ENCODE measurements at regions not wholly inside any gene's neighbourhood (a gene's known extent, or its start where the extent isn't known, plus 50 kb on each side); places are given as distances from the start of the nearest gene placed in this dataset.
A peak's percentile ranks its signal among the peaks of the same experiment; 100 is the strongest.

DNA sequence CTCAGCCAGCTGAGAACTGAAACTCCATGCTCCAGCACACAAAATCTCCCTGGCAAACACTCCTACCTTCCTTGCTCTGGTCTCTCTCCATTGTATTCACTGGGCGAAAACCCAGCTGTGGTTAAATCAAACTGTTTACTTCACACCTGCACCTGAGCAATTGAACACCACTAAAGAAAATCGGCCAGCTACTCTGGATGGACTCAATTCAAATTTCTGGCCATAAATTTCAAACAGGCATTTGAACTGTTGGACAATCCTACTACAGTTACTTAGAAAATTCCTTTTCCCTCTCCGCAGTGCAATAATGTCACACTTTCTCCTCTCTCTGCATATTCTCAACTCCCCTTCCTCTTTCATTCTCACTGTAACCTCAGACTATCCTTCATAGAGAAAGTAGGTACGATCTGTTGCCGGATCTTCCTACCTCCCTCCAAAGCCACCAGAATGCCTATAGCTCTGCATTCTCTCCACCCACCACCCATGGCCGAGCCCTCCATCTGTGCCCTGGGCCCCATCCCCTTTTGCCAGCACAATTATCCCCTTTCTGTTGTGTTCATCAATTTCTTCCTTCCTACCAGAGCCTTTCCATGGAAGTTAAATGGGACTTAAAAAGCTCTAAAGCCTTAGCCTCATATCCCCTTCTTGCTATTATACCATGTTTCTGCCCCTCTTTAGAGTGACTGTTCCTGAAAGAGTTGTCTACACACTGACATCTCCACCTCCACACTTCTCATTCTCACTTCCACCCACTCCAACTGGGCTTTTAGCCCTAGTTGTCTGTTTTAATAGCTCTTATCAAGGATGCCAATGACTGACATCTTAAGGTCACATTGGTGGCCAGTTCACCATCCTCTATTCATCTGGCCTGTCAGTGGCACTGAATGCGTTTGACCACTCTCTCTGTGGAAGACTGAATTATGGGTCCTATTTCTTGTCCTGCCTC, 127.5 kb upstream of the SLC1A4 start:
- Mint-ChIP-seq H3K4me1 (peaks cover 5% of the 10 kb centered on the region), H3K4me3 (no peak overlapping the region), H3K36me3 (ENCODE audit: low read depth) (no peaks in the 10 kb centered on the region), H3K27ac (no peak overlapping the region), H3K9me3 (no peaks in the 10 kb centered on the region), H3K27me3 (peaks cover 8% of the 10 kb centered on the region)
- ATAC-seq (no peak), DNase-seq (no peak)

DNA sequence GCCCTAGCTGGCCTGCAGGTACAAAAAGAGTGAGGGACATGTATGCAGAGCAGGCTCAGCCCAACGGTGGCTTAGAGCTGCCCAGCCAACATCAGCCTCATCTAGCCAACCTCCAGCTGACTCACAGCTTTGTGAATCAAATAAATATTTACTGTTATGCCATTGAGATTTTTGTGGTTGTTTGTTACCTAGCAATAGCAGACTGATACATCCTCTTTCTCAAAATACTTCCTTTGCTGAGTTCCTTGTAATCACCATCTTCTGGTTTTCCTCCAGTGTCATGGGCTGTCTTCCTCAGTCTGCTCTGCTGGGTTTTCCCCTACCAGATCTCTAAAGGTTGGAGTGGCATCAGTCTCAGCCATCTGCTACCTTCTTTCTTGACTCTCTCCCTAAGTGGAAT, 126.6 kb upstream of the SLC1A4 start:
- H3K9me3 Mint-ChIP-seq, result no peaks in the 10 kb centered on the region
- peaks cover 10% of the 10 kb centered on the region for H3K27me3 Mint-ChIP-seq
- H3K27ac Mint-ChIP-seq, result no peak overlapping the region
- no peak overlapping the region for H3K4me3 Mint-ChIP-seq
- peaks cover 5% of the 10 kb centered on the region for H3K4me1 Mint-ChIP-seq
- ATAC-seq (peak; percentile 51), DNase-seq (no peak)
- H3K36me3 Mint-ChIP-seq (ENCODE audit: low read depth), result no peaks in the 10 kb centered on the region

DNA sequence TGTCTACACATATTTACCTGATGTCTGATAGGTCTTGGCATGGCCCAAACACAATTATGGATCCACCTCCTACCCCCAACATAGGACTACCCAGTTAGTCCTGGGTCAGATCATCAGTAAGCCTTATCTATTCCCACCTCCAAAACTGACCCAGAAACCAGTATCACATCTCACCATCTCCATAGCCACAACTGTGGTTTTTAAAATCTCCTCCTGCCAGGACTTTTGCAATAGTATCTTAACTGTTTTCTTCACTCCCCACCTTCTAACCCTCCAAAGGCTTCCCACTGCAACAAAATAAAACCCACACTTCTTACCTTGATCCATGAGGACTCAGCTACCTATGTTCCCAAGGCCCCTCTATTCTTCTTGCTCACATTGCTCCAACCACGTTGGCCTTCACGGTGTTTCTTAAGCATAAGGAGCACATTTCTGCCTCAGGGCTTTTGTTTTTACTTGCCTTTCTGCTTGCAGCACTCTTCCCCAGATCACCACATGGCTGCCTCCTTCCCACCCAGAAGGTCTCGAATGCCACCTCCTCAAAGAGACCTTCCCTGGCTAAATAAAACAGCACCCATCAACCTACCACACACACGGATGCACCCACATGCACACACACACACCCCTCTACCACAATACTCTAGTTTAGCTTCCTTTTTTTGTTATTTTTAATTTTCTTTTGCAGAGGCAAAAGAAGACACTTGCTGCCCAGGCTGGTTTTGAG, 125.9 kb upstream of the SLC1A4 start:
- no peak for DNase-seq
- peaks cover 10% of the 10 kb centered on the region for H3K27me3 Mint-ChIP-seq
- H3K4me1 Mint-ChIP-seq, result peaks cover 5% of the 10 kb centered on the region
- no peak for ATAC-seq
- no peaks in the 10 kb centered on the region for H3K36me3 Mint-ChIP-seq (ENCODE audit: low read depth)
- H3K27ac Mint-ChIP-seq, result no peak overlapping the region
- no peaks in the 10 kb centered on the region for H3K9me3 Mint-ChIP-seq
- no peak overlapping the region for H3K4me3 Mint-ChIP-seq

DNA sequence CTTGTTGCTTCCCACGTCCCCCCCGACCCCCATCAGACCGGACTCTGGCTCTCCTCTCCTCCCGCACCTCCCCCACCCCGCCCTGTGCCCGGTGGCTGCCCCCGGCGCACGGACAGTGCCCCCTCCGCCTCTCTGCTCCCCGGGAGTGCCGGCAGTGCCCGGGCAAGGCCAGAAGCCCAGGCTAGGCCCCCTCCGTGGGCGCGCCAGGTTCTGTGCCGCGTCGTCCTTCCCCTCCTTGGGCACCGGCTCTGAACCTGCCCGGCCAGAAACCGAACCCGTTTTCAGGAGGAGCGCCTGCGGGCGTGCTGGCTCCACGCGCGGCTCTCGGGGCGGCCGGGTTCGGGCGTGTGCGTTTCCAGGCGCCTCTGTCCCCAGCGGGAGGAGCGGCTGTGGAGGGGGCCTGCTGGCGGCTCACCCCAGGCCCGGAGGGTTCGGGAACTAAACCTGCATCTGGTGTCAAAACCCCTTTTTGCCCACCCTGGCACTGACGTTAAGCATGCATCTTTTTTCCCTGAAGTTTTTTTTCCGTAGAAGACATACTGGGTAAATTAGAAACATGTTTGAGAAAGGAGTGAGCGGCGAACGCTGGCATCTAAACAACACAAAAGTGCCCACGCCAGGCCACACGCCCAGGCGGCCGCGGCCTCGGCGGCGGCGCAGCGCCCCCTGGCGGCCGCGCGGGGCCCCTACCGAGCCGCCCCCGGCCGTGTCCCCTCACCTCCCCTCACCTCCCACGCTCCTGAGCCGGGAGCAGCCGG, 123.9 kb upstream of the SLC1A4 start:
- Mint-ChIP-seq H3K4me1 (no peaks in the 10 kb centered on the region), H3K4me3 (peak overlapping the region; percentile 70), H3K27me3 (peaks cover 7% of the 10 kb centered on the region), H3K9me3 (no peaks in the 10 kb centered on the region), H3K27ac (no peak overlapping the region), H3K36me3 (ENCODE audit: low read depth) (no peaks in the 10 kb centered on the region)
- ATAC-seq (peak; percentile 67), DNase-seq (peak; percentile 64)

DNA sequence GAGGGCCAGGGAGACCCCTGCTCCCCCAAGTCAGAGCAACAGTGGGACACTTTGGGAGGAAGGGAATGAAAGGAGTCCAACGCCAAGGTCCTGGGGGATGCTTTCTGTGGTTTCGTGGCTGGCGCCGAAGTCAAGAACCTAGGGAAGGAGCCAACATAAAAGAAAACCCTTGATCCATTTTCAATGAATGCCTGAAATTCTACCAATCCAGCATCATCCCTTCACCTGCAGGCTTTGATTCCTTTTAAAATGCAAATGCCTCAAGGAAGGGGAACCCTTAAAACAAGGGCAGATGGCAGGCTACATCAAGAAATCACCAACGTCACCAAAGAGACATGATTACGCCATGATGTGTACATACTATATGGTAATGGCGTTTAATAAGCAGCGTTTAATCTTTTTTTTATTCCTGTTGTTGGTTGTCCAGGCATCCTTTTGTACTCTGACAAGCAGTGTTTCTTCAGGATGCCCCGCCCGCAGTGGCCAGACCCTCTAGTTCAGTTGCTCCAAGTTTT, 123.3 kb upstream of the SLC1A4 start:
- H3K4me1 Mint-ChIP-seq, result no peaks in the 10 kb centered on the region
- H3K4me3 Mint-ChIP-seq, result peak overlapping the region; percentile 70
- H3K36me3 Mint-ChIP-seq (ENCODE audit: low read depth), result no peaks in the 10 kb centered on the region

DNA sequence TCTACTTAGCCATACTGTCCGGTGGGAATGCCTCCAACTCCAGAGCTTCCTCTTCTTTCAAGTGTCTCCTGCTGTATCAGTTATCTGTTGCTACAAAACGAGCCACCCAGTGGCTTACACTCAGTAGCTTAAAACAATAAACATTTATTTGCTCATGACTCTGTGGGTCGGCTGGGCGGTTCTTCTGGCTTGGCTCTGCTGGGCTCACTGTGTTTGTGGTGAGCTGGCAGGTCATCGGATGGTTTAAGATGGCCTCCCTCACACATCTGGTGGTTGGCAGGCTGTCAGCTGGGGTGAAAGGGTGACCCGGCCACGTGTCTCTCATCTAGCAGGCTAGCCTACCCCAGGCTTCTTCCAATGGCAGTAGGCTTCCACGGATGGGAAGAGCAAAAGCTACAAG, 122.4 kb upstream of the SLC1A4 start:
- Mint-ChIP-seq H3K36me3 (ENCODE audit: low read depth) (no peaks in the 10 kb centered on the region), H3K9me3 (no peaks in the 10 kb centered on the region), H3K27me3 (peaks cover 7% of the 10 kb centered on the region), H3K4me1 (no peaks in the 10 kb centered on the region), H3K4me3 (no peak overlapping the region), H3K27ac (no peak overlapping the region)
- DNase-seq (no peak), ATAC-seq (no peak)

More for the DNA sequence above, 123.3 kb upstream of the SLC1A4 start:
- Mint-ChIP-seq H3K9me3 (no peaks in the 10 kb centered on the region), H3K27ac (no peak overlapping the region), H3K27me3 (peaks cover 7% of the 10 kb centered on the region)
- DNase-seq (no peak), ATAC-seq (no peak)

DNA sequence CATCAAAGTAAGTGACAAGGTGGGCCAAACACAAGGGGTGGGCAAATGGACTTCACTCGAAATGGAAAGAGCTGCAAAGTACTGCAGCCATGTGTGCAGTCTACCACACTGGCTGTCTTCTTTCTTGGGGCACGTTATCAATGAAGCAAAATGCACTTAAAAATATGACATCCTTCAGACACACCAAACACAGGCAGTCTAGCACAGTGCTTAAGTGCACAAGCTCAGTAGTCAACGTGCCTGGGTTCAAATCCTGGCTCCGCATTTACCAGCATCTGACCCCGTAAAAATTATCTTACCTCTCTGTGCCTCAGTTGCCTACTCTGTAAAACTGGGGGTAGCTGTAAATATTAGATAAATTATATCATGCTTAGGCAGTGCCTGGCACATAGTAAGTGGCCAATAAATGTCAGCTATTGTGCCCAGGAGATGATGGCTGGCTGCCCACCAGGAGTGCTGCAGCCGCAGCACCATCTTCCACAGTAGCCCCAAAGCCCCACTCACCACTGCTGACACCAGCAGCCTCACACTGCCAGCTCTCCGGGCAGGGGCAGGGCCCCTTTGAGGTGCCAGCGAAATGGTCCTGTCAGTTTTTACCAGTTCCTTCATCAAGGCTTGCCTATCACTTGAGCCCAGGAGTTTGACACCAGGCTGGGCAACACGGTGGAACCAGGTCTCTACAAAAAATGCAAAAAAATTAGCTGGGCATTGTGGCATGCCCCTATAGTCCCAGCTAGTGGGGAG, 121.8 kb upstream of the SLC1A4 start:
- DNase-seq (no peak), ATAC-seq (no peak)
- Mint-ChIP-seq H3K27me3 (peaks cover 7% of the 10 kb centered on the region), H3K27ac (no peak overlapping the region), H3K9me3 (no peaks in the 10 kb centered on the region), H3K36me3 (ENCODE audit: low read depth) (no peaks in the 10 kb centered on the region), H3K4me3 (no peak overlapping the region), H3K4me1 (no peaks in the 10 kb centered on the region)

DNA sequence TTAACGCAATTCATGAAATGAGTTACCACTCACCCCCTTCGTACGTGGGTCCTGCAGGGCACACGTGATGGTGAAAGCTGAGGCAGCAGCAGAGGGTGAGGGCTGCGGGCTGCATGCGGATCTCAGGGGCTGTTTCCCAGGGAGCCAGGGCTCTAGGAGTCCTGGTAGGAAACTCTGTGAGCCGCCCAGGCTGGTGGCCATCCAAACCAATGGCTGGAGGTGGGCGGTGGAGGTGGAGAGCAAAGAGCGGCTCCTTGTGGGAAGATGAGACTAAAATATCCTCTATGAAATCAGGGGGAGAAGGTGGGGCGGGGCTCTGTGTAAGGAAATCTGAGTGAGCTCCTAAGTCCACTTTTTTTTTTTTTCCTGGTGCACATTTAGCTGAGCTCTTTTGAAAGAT, 120.1 kb upstream of the SLC1A4 start:
- Mint-ChIP-seq H3K36me3 (ENCODE audit: low read depth) (no peaks in the 10 kb centered on the region), H3K27me3 (peaks cover 7% of the 10 kb centered on the region), H3K9me3 (no peaks in the 10 kb centered on the region), H3K4me3 (no peak overlapping the region), H3K27ac (no peak overlapping the region), H3K4me1 (peaks cover 6% of the 10 kb centered on the region)
- ATAC-seq (no peak), DNase-seq (no peak)

DNA sequence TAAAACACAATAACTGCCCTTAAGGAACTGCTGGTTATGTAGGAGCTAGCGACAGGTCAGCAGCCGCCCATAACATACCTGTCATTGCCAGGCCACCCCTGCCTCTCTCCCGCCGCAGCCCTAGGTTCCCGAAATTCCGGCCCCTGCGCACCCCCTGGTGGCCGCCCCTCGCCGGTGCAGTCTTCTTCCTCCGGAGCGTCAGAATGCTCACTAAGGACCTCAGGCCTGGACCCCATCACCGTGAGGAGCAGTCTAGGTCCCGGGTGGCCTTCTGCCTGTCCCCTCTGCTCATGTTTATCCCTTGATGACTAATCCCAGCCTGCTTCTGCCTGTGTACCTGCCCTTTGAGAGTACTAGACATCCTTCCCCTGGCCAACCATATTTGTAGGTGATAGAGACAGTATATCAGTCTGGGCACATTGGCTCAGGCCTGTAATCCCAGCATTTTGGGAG, 115.7 kb upstream of the SLC1A4 start:
- no peak overlapping the region for H3K4me3 Mint-ChIP-seq
- H3K27ac Mint-ChIP-seq, result no peak overlapping the region

DNA sequence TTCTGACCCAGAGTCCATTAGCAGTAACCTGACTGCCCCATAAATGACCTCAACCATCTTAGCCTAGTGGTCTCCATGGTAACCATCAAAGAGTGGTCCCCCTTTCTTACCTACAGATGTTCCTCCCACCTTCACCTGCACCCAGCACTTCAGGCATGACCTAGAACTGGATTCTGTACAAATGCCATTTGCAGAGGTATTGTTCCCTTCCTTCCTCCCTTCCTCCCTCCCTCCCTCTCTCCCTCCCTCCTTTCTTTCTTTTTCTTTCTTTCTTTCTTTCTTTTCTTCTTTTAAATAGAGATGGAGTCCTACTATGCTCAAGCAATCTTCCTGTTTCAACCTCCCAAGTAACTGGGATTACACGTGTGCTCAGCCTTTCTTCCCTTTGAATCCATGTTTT, 114.6 kb upstream of the SLC1A4 start:
- H3K27me3 Mint-ChIP-seq, result peaks cover 3% of the 10 kb centered on the region
- H3K4me1 Mint-ChIP-seq, result peaks cover 6% of the 10 kb centered on the region
- H3K4me3 Mint-ChIP-seq, result no peak overlapping the region
- ATAC-seq (no peak), DNase-seq (no peak)
- no peak overlapping the region for H3K27ac Mint-ChIP-seq
- no peaks in the 10 kb centered on the region for H3K36me3 Mint-ChIP-seq (ENCODE audit: low read depth)
- H3K9me3 Mint-ChIP-seq, result no peaks in the 10 kb centered on the region

More for the DNA sequence above, 115.7 kb upstream of the SLC1A4 start:
- Mint-ChIP-seq H3K27me3 (peaks cover 3% of the 10 kb centered on the region), H3K36me3 (ENCODE audit: low read depth) (no peaks in the 10 kb centered on the region), H3K4me1 (peaks cover 6% of the 10 kb centered on the region), H3K9me3 (no peaks in the 10 kb centered on the region)
- DNase-seq, result peak; percentile 91
- ATAC-seq, result peak; percentile 79

DNA sequence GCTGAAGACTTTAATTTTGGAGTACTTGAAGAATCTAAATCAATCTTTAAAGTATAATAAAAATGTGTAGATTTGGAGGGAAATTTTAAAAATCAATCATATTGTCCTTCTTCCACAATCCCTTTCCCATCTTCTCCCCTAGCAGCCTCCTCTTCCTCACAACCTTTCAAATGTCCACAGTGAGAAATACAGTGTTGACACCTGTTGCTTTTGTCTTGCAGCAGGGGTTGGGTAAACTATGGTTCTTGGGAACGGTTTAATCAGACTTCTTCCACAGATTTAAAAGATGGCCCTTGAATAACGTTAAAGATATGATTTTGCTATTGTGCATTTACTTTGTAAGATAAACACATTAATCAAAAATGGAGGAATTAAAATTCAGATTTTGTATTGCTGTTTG, 113.8 kb upstream of the SLC1A4 start:
- no peaks in the 10 kb centered on the region for H3K9me3 Mint-ChIP-seq
- no peaks in the 10 kb centered on the region for H3K36me3 Mint-ChIP-seq (ENCODE audit: low read depth)
- H3K4me1 Mint-ChIP-seq, result peaks cover 6% of the 10 kb centered on the region
- DNase-seq (no peak), ATAC-seq (no peak)
- H3K27ac Mint-ChIP-seq, result no peak overlapping the region
- H3K4me3 Mint-ChIP-seq, result no peak overlapping the region
- H3K27me3 Mint-ChIP-seq, result peaks cover 3% of the 10 kb centered on the region

DNA sequence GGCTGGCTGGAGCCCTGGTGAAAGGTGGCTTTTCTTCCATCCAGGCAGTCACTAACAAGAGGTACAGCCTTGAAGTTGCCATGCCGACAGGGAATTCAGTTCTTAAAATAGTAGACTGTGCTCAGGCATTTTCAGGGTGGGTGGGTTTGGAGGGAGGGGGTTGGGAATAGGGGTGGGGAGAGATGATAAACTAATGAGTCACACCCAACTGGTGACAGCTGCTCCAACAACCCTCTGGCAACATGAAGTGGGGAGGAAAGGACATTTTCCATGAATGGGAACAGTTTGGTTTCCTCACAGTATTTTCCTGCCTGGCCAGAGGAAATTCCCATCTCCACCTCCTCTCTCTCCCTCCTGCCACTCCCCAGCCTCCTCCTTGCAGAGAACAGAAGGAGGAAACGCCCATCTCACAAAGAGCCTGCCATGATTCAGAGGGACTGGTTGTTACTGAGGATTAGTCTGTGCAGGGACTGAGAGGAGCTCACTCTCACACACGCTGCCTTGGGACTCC, 113.0 kb upstream of the SLC1A4 start:
- H3K4me3 Mint-ChIP-seq, result no peak overlapping the region
- DNase-seq, result no peak
- no peak for ATAC-seq
- H3K27ac Mint-ChIP-seq, result no peak overlapping the region
- H3K9me3 Mint-ChIP-seq, result no peaks in the 10 kb centered on the region
- peaks cover 10% of the 10 kb centered on the region for H3K4me1 Mint-ChIP-seq
- no peaks in the 10 kb centered on the region for H3K36me3 Mint-ChIP-seq (ENCODE audit: low read depth)
- H3K27me3 Mint-ChIP-seq, result peaks cover 3% of the 10 kb centered on the region

DNA sequence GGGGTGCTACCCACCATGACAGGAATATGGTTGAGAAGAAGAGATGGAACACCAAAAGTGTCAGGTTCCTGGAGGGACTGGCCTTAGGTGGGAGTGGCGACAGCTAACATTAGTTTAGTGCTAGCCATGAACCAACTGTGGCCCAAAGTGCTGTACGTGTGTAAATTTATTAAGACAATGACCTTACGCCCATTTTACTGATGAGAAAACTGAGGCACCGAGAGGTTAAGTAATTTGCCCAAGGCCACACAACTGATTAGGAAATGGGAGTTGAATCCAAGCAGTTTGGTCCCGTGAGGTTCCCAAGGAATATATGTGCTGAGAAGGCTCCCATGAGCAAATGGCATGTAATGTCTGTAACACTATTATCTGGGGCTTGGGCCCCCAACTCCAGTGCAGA, 109.5 kb upstream of the SLC1A4 start:
- H3K9me3 Mint-ChIP-seq, result no peaks in the 10 kb centered on the region
- DNase-seq, result no peak
- no peak for ATAC-seq
- H3K27me3 Mint-ChIP-seq, result peaks cover 3% of the 10 kb centered on the region
- no peaks in the 10 kb centered on the region for H3K36me3 Mint-ChIP-seq (ENCODE audit: low read depth)
- H3K4me1 Mint-ChIP-seq, result peaks cover 6% of the 10 kb centered on the region
- no peak overlapping the region for H3K4me3 Mint-ChIP-seq
- no peak overlapping the region for H3K27ac Mint-ChIP-seq

Data from activated naive CD8-positive, alpha-beta T cell treated with anti-CD3 and anti-CD28 coated beads, Interleukin-2, amount 50 U/mL, for 24 hours (primary cell).